DMS79 treated with DMSO at 0.1 percent for 48 hours (cell line): ENCODE measurements at regions not wholly inside any gene's neighbourhood (a gene's known extent, or its start where the extent isn't known, plus 50 kb on each side); places are given as distances from the start of the nearest gene placed in this dataset.
"Not testable (repeated sequence)": the region's sequence is repeated elsewhere in the genome, so short reads cannot be mapped to it uniquely, and the experiment has no call there.

Source experiments
- DNase-seq: peaks from one replicate; lab custom pipeline; 2025; lab: John Stamatoyannopoulos, UW

DNA sequence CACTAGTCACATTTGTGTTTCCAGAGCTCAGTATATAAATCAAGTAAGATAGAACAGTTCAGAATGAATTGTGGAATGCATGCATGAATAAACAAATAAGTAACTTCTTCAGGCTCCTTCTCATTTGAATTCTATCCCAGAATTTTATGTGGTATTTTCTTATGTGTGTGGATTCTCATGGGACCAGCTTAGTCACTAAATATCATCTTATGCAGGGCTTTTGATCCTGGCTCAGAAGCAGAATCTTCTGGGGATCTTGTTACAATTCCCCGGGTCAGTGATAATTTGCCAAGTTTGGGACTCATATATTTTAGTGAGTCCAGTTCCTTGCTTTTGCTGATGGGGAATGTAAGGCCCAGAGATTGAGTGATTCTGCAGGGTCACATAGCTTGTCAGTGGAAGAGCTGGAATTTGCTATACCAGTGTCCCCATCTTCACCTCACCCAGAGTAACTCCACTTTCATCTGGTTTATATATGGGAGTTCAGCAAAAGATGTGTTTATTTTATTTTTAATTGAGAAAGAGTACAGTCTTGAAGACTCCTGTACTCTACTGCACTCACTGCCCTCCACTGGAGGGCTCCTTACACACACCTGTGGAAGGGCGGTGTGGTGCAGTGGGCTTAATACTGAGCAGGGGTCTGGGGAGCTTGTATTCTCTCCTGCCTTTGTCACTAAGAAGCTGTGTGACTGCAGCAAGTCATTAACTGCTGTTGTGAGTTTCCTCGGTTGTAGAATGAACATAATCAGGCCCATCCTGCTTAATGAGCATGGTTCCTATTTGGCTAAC, 198.2 kb upstream of the CXorf66 start:
- DNase-seq, result no peak

DNA sequence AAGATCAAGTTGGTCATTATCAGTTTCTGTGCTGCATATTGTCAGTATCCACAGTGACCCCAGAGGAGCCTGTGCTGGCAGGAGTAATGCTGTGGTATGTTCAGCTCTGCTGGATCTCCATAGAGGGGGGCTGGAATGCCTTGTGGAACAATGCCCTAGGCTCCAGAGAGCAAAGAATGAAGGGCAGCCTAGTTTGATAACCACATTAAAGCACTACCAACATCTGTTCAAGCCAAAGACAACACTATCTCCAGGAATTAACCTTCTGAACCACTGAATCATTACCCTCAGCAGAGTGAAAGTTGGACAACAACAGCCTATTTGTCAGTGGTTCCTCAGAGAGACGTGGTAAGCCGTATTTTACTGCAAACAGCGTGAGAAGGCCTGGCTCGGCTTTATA, 192.3 kb upstream of the CXorf66 start:
- DNase-seq, result no peak

DNA sequence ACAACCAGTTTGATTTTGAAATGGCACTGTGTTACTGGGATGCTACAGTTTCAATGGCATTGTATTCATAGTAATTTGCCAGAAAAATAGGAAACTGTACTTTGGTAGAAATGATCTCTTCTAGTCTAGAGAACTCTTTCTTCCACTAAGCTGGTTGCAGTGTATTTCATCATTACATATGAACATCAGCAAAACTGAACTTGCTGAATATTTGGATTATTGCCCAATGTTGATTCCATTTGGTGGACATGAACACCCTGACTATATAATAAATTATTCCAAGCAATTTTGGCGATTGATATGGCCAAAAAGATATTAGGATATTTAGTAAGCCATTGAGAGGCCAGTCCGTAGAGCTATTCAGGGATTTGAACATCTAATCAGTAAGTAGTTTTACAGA, 191.8 kb upstream of the CXorf66 start:
- DNase-seq, result no peak

DNA sequence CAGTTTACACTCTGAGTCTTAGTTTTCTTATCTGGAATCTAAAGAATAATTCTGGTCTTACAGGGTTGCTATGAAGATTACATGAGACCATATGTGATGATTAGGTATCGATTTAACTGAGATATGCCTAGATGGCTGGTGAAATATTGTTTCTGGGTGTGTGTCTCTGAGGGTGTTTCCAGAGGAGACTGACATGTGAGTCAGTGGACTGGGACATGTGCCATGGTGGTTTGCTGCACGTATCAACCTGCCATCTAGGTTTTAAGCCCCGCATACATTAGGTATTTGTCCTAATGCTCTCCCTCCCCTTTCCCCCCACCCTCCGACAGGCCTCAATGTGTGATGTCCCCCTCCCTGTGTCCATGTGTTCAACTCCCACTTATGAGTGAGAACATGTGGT, 186.0 kb upstream of the CXorf66 start:
- no peak for DNase-seq

DNA sequence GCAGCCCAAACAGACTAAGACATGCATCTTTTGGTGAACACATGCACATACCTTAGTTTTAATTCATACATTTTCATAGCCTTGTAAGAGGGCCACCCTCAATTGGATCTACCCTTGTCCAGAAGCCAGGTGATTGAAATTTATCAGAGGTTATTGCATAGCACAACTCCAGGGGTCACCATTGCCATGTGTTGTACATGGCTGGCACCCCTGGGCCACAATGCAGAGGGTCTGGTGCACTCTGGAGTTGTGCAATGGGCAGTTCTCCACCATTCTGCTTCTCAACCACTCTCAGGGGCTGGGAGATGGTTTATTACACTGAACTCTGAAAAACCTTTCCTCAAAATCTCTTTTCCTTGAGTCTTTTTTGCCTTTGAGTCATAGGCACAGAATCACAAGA, 184.4 kb upstream of the CXorf66 start:
- no peak for DNase-seq

DNA sequence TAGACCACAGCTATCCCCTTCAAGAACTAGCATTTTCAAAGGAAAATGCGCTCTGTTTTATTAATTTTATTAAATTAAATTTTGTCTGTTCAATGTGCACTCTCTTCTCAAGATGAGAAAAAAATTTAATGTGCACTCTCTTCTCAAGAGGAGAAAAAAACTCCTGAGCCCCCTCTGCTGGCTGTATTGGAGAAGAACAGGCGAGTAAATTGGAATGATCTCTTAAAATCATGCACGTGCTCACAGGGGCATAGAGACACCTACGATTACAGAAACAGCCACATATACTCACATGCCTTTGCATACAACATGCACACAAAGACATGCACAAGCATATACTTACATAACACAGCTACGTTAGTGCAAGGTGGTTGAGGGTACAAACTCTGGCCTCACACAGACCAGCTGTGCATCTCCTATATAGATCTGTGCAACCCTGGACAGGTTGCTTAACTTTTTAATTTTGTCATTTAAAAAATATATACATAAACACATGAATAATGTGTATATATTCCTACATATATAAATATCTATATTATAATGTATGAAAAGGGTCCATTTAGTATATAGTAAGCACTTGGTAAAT, 176.2 kb upstream of the CXorf66 start:
- no peak for DNase-seq

DNA sequence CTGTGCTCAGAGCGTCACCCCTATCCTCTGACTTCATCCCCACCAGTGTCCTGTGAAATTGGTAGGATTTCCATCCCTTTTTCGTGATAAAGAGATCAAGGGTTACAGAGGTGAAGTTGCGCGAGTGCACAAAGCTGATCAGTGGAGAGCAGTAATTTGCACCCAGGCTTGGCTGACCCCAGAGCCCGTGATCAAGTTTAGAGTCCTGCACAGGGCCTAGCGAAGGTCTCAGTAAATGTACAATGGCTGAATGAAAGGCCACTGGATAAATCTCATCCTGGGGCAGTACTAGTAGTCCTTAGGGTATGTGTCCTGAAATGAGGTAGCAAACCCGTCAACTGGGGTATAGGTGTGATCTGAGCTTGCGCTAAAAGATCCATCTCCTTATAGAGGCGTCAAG, 173.2 kb upstream of the CXorf66 start:
- DNase-seq, result not testable (repeated sequence)

DNA sequence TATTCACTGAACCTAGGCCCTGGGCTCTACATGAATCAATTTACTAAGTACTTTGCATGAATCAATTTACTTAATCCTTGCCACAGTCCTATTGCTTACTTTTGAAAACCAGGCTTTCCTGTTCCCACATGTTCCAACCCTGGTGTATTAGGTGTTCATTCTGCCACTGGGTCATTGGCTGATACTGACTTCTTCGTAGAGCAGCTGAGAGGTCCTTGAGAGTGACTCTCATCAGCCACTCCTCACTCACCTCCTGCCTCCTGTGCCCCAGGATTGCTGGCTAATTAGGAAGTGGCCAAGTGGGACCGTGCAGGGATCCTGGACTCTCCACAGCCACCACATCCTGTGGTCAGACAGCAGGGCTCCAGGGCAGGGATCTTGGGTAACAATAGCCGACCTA, 172.7 kb upstream of the CXorf66 start:
- not testable (repeated sequence) for DNase-seq

DNA sequence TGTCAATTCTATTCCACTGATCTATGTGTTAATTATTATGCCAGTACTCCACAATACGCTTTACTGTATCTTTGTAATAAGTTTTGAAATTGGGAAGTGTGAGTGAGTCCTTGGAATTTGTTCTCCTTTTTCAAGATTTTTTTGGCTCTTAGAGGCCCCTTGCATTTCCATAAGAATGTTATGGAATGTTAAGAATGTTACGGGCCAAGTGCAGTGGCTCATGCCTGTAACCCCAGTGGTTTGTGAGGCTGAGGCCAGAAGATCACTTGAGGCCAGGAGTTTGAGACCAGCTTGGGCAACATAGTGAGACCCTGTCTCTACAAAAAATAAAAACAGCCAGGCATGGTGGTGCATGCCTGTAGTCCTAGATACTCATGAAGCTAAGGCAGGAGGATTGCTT, 167.6 kb upstream of the CXorf66 start:
- no peak for DNase-seq

DNA sequence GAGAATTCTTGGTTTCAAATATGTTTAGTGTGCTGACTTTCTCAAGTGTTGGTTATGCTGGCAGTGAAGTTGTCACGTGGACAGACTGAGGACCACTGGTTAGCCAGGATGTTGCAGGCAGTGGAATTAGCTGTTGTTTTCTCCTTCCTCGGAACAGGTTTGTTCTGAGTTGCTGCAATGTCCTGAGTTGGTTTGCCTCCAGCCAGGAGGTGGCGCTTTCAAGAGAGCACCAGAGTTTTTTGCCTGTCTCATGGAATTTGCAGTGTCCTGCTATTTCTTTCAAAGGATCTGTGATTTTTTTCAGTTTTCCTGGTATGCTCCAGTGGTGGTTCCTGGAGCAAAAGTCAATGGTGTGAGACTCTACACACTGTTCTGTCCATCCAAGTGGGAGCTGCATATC, 158.1 kb upstream of the CXorf66 start:
- no peak for DNase-seq

DNA sequence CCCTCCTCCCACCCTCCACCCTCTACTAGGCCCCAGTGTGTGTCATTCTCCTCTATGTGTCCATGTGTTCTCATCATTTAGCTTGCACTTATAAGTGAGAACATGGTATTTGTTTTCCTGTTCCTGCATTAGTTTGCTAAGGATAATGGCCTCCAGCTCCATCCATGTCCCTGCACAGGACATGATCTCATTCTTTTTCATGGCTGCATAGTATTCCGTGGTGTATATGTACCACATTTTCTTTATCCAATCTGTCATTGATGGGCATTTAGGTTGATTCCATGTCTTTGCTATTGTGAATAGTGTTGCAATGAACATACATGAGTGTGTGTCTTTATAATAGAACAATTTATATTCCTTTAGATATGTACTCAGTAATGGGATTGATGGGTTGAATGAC, 148.7 kb upstream of the CXorf66 start:
- not testable (repeated sequence) for DNase-seq

DNA sequence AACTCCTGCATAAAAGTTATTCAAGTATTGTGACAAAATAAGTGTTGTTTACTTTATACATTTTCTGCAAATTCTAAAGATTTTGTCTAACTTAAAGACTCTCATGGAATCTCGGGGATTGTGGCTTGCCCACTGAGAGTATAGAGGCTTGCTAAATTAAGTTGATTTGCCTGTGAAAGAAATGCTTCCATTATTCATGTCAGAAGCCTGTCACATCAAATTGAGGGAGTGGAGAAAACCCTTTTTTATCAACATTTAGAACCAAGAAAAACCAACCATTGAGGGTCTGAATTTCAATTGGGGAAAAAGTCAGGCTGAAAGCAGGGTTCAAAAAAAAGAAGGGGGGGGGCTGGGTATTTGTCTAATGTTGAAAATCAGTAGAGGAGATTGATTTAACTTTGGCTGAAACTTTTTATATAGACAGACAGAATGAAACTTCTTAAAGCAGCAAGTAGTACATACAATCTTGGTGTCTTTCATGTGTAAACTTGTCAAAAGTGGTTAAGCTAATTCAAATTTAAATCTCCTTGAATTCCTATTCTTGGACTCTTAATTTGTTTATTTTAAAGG, 144.8 kb upstream of the CXorf66 start:
- no peak for DNase-seq

DNA sequence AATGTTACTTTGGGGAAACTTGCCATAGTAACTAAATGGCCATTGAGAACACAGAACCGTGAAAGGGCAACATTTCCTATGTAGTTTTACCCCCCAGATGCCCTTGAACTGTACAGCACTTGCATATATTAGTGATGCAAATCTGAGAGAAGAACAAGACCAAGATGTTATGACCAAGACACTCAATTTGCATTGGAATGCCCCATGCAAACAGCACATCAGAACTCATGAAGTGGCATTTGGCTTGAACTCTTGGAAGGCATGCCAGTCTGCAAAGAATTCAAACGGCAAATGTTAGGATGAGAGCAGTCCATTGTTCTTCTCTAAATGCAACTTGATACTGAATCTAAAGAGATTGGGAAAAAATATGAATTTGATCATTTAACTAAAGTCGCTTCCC, 139.4 kb upstream of the CXorf66 start:
- DNase-seq, result no peak

DNA sequence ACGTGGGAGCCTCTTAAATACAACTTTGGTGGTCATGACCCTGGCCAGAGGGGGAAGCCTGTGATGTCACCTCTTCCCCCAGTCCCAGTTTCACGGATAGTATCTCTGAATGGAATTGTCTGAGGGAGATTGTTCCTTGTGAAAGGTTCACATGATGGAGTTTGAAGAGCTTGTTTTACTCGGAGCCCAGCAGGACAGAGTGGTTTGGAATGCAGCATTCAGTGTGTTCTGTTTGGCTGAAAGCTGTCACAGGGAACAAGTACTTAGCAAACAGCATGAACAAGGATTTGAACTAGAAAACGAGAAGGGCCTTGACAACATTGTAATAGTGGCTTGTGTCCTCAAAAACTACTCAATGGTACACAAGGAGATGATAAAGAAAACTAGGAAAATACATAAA, 133.9 kb upstream of the CXorf66 start:
- DNase-seq, result no peak

DNA sequence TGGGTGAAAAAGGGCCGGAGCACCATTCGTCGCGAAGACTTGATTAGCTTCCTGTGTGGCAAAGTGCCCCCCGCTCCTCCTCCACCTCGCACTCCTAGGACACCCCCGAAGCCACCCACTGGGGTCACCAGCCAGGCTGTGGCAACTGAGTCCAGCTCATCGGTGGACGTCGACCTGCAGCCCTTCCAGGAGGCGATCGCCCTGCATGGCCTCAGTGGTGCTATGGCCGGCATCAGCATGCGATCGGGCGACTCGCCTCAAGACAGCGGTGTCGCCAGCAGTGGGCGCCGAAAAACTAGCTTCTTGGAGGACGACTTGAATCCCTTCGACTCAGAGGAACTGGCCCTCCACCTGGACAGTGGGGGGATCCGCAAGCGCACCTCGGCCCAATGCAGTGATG, 126.8 kb upstream of the CXorf66 start:
- no peak for DNase-seq

DNA sequence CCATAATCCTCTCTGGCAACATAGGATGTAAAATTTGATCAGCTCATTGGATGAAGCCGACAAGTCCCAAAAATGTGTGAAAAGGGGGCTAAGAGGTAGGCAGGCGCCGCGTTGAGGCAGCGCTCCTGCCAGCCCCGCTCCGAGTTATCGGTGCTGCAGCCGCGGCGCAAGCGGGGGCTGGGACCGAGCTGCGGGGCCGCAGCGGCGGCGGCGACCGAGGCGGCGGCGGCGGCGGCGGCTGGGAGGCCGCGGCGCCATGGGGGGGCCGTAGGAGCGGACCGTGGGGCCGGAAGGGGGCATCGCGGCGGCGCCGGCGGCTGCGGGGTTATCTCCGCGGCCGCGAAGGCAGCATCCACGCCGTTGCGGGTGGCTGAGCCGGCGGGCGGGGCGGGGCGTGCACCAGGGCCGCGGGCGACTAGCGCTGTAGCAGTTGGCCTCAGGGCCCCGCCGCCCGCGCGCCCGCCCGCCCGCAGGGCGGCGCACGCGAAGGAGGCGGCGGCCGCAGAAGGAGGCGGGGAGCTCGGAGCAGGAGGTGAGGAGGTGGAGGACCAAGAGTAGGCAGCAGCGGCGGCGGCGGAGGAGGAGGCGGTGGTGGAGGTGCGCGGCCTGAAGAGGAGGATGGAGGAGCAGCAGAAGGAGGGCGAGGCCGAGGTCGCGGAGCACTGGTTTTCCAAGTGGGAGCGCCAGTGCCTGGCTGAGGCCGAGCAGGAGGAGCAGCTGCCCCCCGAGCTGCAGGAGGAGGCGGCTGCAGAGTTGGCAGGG, 126.0 kb upstream of the CXorf66 start:
- no peak for DNase-seq

DNA sequence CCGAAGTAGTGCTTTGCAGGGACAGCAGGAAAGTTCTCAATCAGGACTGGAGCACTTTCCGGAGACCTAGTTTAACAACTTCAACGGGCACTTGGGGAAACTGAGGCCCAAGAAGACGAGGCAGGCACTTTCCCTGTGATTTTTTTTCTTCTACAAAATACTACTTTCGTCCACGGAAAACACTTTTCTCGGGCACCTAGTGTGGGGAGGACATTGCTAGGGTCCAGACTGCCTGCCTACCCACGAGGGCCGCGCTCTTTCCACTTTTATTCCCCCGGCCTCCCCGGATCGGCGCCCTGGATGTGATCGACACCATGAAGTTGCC, 125.4 kb upstream of the CXorf66 start:
- DNase-seq, result no peak

DNA sequence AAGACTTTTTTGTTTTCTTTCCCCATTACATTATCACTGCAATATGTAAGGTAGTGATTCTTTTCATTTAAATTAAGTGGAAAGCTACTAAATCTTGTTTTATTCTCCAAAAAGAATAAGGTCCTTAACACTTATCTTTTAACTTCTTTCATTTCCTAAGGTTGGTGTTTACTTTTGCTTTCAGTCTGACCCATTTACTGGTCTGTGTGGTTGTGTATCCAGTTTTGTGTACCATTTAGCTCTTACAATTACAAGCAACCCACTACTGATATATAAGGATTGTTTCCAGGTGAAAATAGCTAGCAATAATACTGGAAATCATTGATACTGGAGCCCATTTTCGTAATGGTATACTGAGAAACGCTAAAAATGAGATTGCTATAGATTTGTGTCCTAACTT, 123.1 kb upstream of the CXorf66 start:
- DNase-seq, result no peak

DNA sequence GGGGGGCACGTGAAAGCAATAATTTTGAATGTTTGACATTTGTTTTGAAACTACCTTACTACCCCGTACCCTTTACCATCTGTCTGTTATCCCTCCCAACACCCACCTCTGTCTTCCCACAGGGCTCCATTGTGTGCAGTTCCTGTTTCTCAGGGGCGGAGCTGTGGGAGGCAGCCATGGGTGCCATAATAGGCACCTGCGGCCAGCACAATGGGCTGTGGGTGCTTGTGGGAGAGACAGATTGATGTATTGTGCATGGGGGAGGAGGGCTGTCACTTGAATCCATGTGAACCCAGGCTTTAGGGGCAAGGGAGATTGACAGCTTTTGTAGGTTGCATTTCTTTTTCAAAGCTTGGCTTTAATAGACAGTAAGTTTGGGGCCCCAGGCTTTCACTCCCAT, 122.6 kb upstream of the CXorf66 start:
- DNase-seq, result no peak

DNA sequence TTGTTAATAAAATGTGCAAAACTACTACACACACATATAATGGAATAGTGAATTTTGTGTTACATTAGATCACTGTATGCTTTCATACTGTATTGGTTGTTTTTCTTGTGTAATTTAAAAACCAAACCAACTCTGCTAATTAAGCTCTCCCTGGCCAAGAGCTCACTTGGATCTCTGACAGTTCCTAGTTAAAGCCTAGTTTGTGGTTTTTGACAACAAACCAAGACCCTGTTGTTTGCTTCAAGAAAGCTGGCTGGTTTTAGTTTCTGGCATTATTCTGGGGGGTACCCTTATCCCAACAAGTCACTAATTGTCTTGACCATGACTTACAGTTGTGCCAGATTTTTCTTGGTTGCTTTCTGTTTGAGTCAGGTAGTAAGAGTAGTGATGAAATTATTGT, 121.4 kb upstream of the CXorf66 start:
- DNase-seq, result no peak

DNA sequence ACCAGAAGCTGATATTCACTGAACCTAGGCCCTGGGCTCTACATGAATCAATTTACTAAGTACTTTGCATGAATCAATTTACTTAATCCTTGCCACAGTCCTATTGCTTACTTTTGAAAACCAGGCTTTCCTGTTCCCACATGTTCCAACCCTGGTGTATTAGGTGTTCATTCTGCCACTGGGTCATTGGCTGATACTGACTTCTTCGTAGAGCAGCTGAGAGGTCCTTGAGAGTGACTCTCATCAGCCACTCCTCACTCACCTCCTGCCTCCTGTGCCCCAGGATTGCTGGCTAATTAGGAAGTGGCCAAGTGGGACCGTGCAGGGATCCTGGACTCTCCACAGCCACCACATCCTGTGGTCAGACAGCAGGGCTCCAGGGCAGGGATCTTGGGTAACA, 109.5 kb upstream of the CXorf66 start:
- DNase-seq, result not testable (repeated sequence)

DNA sequence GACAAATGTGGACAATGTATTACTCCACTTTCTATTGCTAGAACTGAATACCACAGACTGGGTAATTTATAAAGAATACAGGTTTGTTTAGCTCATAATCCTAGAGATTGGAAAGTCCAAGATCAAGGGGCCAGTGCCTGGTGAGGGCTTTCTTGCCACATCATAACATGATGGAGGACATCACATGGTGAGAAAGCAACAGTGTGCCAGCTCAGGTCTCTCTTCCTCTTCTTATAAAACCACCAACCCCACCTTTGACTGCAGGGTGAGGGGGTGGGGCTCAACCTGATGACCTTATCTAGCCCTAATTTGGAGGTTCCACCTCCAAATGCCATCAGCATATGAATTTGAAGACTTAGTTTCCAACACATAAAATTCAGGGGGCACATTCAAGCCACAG, 105.7 kb upstream of the CXorf66 start:
- DNase-seq, result no peak
